Limb (tissue), 2 donors: ENCODE measurements at regions not wholly inside any gene's neighbourhood (a gene's known extent, or its start where the extent isn't known, plus 50 kb on each side); places are given as distances from the start of the nearest gene placed in this dataset.

ENCODE experiments used
- DNase-seq, 2 donors: peaks; one replicate each; pipeline ENCODE4 v3.0.0-alpha.2; 2016; ENCODE audit errors: extremely low spot score in 2 of 2

DNA sequence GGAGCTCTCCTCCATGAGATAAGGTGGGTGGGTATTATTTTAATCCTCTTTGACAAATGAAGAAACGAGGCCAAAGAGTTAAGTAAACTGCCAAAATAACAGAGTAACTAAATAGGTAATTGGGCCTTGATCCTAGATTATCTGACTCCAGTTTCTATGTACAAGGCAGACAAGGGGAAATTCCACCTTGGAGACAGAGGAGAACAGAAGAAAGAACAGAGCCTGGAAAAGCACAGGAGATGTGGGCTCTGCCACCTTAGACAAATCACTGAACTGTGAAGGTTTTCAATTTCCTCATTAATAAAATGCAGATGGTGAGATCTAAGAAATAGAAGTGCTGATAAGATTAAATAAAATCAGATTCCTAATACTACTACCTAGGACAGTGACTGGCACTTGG is 310.2 kb upstream of the TLE3 start:
- no peak for DNase-seq

DNA sequence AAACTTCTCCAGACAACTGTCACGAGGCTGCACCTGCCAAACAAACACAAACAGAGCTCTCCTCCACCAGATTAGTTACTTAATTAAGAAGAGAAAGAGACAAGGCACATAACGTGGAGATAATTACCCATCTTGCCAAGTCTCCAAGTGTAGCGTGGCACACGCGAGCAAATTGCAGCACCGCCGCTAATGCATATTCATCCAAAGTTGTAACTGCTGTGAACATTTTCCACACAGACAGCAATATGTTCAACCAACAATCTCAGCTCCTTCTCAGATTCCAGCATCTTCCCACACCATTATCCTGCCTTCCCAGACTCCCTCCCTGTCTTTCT is 309.6 kb upstream of the TLE3 start:
- no peak for DNase-seq

DNA sequence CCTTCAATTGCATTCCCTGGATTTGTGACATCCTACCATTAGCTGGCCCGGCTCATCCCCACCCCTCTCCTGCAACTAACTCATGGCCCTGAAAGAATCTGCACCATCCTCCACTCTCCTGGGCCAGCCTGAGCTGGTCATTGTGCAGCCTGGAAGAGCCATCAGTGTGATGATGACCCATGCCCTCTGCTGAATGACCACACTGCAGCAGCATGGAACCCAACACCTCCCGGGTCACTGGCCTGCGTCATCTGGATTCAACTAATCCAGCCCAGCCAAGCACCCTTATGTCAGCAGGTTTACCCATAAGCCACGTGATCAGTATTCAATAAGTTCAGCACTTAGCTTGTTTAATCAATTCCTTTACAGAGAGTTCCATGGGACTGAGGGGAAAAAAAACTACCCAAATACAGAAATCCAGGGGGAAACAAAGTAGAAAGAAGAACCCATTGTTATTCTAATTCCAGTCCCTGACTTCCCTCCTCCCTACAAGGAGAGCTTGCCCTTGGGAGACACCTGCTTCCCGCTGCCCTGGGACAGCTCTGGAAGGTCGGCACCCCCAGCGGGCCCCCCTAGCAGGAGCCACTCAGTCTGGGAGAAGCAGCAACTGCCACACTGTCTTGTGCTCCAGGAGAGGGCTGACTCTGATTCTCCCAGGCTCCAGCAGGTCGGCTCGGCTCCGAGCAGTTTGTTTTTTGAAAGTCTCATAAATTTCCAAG is 309.1 kb upstream of the TLE3 start:
- DNase-seq, result no peak

DNA sequence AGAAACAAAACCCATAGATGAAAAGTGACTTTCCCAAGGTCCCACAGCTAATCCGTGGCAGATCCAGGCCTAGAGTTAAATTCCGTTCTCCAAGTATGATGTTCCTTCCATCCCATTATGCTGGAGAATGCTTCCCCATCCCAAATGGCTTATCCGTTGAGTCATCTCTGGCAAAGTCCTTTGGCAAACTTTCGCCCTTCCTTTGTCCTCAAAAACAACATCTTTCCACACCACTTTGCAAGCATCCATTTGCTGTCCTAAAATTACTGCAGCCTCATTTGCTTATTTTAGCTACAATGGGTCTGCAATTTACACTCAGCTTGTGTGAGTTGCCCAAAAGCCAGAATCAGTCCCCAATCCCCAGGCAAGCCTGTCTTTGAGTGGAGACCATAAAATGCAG is 304.0 kb upstream of the TLE3 start:
- DNase-seq, result no peak

DNA sequence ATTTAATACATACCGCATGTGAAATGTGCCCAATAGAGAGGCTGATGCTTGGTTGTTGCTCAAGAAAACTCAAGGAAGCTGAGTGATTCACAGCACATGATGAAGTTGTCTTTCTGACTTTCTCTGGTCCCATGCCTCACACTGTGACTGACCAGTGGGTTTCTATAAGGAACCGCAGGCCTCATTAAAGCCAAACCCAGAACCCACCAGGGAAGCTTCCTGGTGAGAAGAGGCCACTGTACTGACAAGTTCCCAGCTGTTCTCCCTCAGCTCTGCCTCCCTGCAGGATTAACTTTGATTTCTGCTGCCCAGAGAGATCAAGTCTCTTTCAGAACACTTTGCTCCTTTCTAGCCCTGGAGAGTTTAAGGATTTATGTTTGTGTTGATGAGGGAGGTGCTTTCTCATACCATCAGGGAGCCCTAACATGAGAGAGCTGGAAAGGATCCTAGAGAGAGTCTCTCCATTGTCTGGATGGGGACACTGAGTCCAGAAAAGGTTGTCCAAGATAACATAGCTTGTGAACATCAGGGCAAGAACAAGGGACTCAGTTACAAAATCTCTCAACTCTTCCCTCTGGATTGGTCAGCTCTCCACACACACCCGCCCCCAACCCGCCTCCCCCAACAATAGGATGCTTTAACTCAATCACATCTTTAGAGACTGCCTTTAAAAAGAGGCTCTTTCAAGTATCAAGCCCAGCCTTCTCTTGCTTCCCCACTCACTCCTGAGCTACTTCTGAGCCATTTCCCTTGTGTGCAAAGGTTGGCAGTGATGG is 303.2 kb upstream of the TLE3 start:
- no peak for DNase-seq

DNA sequence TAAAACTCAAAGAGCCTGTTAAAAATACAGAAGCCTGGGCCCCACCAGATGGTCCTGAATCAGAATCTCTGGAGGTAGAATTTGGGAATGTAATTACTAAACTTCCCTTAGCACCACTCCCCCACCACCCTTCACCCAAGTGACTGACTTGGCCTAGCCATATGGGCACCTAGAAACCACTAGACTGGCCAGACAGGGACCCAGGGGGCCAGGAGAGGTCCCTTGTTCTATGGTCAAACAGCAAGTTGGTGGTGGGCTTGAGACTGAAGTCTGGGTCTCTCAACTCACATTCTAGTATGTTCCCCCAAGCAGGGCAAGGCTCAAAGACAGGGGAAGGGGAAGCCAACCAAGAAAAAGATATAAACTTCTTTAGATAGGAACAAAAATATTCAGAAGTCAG is 301.5 kb upstream of the TLE3 start:
- DNase-seq, result no peak

DNA sequence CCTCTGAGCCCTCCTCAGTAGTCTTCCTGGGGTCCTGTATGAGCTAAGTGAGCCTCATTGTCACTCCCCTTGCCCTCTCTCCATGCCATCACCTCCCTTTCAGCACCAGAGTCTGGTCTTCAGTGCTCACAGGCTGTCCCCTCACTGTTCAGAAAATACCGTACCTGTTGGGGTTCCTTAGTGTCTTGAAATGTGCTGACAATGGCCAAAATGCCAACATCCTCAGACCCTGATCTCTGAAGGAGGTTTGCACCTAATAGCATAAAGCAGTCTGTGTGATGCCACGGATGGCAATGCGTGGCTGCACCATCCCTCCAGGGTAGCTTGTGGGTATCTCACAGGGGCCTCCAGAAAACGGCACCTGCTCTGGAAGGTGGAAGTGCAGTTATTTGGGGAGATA is 301.0 kb upstream of the TLE3 start:
- no peak for DNase-seq

DNA sequence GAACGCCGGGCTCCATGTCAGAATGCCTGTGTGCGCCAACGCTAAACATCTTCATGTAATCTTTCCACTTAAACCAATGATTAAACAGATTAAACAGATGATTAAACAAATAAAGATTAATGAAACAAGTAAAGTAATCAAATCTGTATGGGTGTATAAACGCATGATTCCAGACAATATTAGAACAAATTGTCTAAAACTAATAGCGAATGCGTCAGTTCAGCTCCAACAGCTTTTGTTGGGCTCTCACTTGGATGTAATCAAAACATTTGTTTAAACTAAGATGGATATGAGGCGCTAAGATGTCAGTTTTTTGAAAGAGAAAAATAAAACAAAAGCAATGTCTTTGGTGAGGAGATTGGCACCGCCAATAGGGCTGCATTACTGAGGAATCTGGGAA is 299.1 kb upstream of the TLE3 start:
- DNase-seq, result no peak

DNA sequence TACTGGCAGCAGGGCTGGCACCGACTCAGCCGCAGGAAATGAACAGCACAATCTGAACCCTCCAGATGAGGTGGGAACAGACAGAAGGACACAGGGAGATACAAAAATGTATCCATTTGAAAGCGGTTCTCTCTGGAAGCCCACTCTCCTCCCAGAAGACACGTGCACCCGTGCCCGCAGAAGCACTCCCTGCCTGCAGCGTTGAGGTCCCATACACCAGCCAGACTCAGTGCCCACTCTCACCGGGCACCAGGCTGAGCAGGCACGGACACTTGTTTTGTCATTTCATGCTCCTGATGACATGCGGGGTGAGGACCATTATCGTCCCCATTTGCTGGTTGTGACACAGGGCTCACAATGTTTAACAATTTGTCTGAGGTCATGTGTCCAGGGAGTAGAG is 297.4 kb upstream of the TLE3 start:
- DNase-seq, result no peak

DNA sequence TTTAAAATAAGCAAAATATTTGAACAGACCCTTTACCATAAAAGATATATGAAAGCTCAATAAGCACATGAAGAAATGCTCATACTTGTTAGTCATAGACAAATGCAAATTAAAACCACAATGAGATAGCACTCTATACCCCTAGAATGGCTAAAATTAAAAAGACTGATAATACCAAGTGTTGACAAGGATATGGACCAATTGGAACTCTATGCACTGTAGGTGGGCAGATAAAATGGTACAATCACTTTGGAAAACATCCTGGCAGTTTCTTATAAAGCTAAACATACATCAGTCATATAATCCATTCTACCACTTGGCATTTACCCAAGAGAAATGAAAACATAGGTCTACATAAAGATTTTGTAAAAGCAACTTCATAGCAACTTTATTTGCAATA is 293.0 kb upstream of the TLE3 start:
- no peak for DNase-seq

DNA sequence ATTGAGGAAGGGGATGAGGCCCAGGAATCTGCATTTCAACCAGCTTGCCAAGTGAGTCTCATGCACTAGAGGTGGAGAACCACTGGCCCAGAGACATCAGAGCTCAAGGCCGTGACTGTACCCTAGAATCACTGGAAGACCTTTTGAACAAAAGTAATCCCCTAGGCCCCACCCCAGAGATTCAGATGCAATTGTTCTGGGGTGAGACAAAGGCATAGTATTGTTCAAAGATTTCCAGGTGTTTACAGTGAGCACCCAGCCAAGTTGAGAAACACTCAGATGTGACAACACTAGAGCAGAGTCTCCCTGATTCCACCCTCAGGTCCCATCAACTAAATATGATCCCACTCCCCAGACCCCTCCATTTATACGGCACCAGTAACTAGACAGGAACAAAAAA is 290.3 kb upstream of the TLE3 start:
- no peak for DNase-seq

DNA sequence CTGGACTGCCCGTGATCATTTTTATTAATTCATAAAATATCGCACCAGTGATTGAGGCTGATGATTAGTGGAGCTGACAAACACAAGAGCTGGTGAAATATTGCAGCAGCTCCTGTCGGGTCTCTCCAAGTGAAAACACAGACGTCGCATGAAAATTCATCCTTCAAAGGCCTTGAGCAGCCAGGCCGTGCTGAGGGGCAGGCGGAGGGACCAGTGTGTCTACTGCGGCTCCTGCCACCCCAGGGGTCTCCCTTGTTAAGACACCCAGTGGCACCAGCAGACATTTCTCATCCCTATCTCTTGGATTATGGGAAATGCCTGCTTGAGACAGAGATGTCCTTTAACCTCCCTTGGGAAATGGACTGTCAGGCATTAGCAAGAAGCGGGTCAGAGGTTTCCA is 289.4 kb upstream of the TLE3 start:
- DNase-seq, result no peak

DNA sequence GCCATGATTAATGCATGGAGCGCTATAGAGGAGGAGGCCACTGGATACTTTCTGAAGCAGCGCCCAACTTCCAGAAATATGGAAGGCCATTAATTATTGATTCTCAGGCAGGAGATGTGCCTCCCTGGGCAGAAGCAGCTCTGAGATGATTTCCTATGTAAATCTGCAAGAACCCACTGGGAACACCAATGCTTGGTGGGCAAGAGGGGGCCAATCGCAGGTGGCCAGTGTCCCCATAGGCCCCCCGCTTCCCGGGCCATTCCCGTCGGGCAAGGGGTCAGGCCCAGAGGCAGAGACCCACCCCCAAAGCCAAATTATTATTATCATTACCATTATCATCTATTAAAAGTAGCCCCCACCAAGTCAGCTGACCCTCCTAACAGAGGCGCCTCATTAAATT is 288.0 kb upstream of the TLE3 start:
- no peak for DNase-seq

DNA sequence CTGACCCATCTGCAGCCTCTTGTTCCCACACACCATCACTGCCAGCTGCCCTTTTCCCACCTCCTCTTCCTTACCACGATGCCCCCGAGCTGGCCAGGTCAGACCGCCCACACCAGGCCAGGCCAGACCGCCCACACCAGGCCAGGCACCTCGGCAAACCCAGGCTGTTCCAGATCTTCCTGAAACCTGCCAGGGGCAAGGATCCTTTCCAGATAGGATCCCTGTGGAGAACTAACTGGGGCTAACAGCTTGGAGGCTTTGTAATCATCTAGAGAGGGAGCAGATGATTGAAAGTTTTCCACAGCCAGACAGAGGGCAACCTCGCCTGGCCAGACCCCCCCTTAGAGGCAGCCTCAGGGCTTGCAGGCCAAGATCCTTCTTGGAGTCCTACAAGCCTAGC is 287.3 kb upstream of the TLE3 start:
- DNase-seq, result no peak

DNA sequence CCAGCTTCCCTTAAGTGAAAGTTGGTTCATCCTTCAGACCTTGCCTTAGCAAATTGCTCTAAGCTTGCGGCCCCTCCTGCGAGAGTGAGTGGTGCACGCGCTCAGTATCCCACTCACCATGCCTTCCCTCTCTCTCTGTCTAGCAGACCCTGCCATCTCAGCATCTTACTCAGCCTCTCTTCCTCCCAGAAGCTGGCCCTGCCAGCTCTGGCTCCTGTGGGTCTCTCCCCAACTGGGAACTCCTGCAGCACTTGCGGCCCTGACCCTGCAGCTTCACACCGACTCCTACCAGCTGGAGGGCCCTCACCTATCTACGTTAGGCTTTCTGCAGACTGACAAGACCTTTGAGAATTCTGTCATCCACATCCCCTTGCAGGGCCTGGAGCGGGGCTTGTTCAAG is 286.1 kb upstream of the TLE3 start:
- DNase-seq, result peak in 1 of 2 donors; percentile 23

DNA sequence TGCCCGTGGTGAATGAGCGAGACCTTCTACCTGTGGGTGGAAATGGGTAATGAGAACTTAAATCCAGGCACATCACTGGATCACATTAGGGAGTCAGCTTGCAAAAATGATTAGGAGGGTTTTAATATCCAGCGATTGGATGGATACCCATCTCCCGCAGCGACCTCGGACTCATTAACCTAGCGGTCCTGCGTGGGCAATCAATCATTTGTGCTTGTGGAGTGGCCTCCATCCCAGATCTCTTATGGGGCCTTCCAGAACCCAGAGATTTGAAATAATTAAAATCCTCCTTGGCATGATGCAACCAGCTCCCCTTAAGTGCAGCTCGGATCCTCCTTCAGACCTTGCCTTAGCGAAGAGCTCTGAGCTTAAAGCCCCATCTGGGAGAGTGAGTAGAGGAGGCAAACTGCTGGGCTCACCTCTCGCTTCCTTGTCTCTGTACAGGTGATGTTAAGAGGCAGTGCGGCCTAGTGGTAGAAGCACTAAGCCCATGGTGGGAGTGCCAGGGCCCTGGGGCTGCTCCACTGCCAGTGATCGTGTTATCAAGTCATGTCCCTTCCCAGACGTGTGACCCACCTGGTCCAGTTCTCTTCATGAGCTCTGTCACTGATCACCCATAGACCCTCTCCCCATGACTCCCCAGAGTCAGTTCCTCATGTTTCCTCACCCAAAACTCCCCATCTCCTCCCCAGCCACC is 285.2 kb upstream of the TLE3 start:
- peak in 1 of 2 donors; percentile 22 for DNase-seq

DNA sequence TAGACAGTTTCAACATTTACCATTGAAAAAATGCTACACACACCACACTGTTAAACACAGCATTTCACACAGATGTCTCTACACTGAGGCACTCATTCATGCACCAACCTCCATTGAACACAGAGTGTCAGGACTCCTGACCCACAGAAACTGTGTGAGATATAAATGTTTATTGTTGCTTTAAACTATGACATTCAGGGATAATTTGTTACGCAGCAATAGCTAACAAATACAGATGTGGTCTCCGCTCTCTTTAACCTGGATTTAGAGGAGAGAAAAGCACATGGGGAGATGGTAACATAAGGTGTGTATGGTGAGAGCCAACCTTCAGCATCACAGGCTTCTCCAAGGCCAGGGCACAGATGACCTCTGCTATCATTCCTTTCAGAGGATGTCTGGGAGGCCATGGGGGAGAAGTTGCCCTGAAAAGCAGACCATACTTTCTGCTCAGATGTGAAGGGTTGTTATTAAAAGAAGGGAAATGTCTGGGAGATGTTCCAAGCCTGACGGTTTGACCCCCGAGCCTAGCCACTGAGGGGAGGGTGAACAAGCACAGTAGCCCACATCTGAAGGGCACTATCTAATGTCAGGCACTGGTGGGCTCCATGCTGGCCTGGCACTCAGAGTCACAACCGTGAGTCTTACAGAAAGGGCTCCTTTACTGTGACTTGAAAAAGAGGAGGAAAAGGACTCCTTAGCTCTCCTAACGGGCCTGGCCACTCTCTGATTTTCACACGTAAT is 284.5 kb upstream of the TLE3 start:
- DNase-seq, result no peak

DNA sequence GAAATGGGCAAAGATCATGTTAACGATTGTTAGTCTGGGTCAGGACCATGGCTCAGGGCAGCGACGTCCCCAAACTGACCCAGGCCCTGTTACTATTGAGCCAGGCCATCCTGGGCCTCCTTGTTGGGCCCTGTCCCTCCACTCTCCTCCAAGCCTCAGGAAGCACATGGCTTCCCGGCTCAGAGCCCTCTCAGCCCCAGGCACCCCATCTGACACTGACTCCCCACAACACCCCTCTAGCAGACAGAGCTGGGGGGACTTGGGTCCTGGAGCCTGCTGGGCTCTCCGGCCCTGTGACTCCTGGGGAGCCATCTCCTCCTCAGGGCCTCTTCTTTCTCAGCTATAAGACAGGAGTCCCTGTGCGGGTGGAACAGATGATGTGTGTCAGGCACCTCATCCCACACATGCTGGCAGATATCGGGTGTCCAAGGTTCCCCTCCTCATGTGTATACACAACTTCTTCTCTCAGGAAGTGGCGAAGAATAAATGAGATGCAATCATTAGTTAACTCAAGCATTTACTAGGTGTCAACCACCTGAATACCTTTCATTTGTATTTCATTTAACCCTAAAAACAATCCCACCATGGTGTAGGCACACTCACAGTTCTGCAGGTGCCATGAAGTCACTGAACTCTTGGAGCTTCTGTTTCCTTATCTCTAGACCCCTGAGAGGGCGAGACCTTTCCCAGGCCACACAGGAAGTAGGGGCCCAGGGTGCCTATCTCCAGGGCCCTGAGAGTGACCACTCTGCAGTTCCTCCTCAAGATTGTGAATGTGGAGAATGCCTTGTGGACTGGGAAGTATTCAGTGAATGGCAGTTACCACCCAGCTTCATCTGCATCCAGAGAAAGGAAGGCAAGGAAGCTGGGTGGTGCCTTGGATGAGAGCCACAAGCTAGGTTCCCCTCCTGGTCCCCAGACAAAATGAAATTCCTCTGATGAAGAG is 282.5 kb upstream of the TLE3 start:
- no peak for DNase-seq

DNA sequence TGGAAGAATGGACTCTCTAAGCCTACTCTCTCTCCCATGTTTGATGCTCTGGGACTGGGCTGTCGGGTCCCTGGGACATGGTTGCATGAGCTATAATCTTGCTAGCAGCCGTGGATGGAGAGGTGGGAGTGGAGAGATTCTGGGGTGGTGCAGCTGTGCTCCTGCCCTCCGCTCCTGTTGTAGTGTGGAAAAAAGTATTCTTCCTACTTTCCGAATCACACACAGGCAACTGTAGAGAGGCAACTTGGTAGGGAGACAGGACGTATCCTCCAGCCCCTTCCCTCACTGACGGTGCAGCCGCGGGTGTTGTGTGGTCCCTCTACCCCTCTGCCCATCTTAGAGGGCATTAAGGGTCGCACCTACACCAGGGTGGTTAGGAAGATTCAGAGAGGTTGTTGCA is 281.4 kb upstream of the TLE3 start:
- DNase-seq, result peak in 1 of 2 donors; percentile 14

DNA sequence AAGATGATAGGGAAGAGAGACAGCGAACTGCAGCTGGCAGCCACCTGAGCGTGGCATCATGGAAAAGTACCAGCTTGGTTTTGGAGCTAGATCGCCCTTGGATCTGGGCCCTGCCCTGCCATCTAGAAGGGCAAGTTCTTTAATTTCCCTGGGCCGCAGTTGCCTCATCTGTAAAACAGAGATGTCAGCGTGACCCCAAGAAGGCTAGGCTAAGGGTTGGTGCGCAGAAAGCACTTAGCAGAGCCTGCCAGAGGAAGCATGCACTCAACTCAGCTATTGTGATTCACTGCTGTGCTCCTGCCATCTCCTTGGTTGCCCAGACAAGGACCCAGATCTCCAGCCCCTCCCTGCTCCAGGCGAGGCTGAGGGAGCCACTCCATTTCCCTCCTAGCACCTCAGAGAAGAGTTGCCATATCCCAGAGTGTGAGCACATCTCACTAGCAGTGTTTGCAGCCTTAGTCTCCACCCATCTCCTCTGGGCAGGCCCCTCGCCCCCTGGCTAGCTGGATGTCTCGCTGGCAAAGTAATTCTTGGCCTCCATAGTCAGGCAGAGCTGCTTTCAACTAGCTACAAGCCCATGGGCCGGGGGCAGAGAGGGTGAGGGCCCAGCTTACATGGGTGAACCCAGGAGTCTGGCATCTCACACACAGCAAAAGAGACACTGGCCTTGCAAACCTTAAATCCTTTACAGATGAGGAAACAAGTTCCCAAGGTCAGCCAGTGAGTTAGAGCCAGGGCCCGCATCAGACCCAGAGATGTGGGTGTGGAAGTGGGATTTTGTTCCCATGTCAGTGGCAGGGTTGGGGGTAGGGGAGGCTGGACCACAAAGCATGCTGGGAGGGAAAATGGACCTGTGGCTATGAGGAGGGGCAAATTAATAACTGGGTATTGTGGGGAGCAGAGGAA is 280.7 kb upstream of the TLE3 start:
- DNase-seq, result peak in 1 of 2 donors; percentile 23
